Colonic mucosa (tissue), 4 donors: ENCODE measurements at regions not wholly inside any gene's neighbourhood (a gene's known extent, or its start where the extent isn't known, plus 50 kb on each side); places are given as distances from the start of the nearest gene placed in this dataset.

Source experiments
- DNase-seq: peaks from one replicate; pipeline ENCODE4 v3.0.0-alpha.2; 2020
- H3K27ac ChIP-seq: fragments of 200-600 bp; one replicate; pipeline ENCODE4 v1.8.0; 2021
- H3K27me3 ChIP-seq: fragments of 200-600 bp; one replicate; pipeline ENCODE4 v1.8.0; 2021
- H3K36me3 ChIP-seq: fragments of 200-600 bp; one replicate; pipeline ENCODE4 v1.8.0; 2021
- H3K4me1 ChIP-seq: fragments of 200-600 bp; one replicate; pipeline ENCODE4 v1.8.0; 2021; ENCODE audit warnings: mild to moderate bottlenecking
- H3K4me3 ChIP-seq: fragments of 200-600 bp; one replicate; pipeline ENCODE4 v1.8.0; 2021
- H3K9ac ChIP-seq, 2 donors: one replicate each; pipeline ENCODE4 v1.7.0; 2013; ENCODE audit warnings: control low read depth in 2 of 2, low read depth in 2 of 2, low read length in 2 of 2
- H3K9me3 ChIP-seq: fragments of 200-600 bp; one replicate; pipeline ENCODE4 v1.8.0; 2021
- intact Hi-C: fragments of 100-400 bp; cut with DNase I; formaldehyde crosslinking; loops from one replicate; pipeline ENCODE4 v1.14.1; 2022
- TF ChIP-seq, protein P1 (sequence below): fragments of 200-600 bp; IDR thresholded peaks from one replicate; pipeline ENCODE4 v1.8.0; 2022; ENCODE audit warnings: antibody characterized with exemption, mild to moderate bottlenecking
- donor health status: healthy.
- donor health status: DM: no; HTN: no; CAD: no.
- donor health status: DM: no; HTN: no; CAD: no.

GRCh38 chr15:81680829-81681228 lies 306.8 kb upstream of the TMC3 start:
- H3K27ac ChIP-seq = no peak overlapping the region
- no peak for DNase-seq
- H3K4me1 ChIP-seq = no peaks in the 10 kb centered on the region
- TF ChIP-seq, protein P1, sequence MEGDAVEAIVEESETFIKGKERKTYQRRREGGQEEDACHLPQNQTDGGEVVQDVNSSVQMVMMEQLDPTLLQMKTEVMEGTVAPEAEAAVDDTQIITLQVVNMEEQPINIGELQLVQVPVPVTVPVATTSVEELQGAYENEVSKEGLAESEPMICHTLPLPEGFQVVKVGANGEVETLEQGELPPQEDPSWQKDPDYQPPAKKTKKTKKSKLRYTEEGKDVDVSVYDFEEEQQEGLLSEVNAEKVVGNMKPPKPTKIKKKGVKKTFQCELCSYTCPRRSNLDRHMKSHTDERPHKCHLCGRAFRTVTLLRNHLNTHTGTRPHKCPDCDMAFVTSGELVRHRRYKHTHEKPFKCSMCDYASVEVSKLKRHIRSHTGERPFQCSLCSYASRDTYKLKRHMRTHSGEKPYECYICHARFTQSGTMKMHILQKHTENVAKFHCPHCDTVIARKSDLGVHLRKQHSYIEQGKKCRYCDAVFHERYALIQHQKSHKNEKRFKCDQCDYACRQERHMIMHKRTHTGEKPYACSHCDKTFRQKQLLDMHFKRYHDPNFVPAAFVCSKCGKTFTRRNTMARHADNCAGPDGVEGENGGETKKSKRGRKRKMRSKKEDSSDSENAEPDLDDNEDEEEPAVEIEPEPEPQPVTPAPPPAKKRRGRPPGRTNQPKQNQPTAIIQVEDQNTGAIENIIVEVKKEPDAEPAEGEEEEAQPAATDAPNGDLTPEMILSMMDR = no peak
- no peak overlapping the region for H3K9ac ChIP-seq
- intact Hi-C loops = no loop called here
- no peak overlapping the region for H3K4me3 ChIP-seq
- H3K36me3 ChIP-seq = no peaks in the 10 kb centered on the region
- no peaks in the 10 kb centered on the region for H3K9me3 ChIP-seq
- H3K27me3 ChIP-seq = no peaks in the 10 kb centered on the region

- H3K27me3 ChIP-seq = no peaks in the 10 kb centered on the region
- no peak overlapping the region for H3K9ac ChIP-seq
- no peaks in the 10 kb centered on the region for H3K36me3 ChIP-seq
- H3K4me1 ChIP-seq = no peaks in the 10 kb centered on the region
- TF ChIP-seq, protein P1 = no peak
- intact Hi-C loops = no loop called here
- no peak for DNase-seq
- no peak overlapping the region for H3K27ac ChIP-seq
- H3K9me3 ChIP-seq = no peaks in the 10 kb centered on the region
- no peak overlapping the region for H3K4me3 ChIP-seq
Measured at GRCh38 chr15:81666839-81667238, 292.8 kb upstream of the TMC3 start.

GRCh38 chr15:81660976-81661375 lies 287.0 kb upstream of the TMC3 start:
- TF ChIP-seq, protein P1 = no peak
- intact Hi-C loops = no loop called here
- H3K27me3 ChIP-seq = no peaks in the 10 kb centered on the region
- H3K36me3 ChIP-seq = no peaks in the 10 kb centered on the region
- no peaks in the 10 kb centered on the region for H3K4me1 ChIP-seq
- H3K9ac ChIP-seq = no peak overlapping the region
- H3K9me3 ChIP-seq = no peaks in the 10 kb centered on the region
- H3K27ac ChIP-seq = no peak overlapping the region
- no peak overlapping the region for H3K4me3 ChIP-seq
- no peak for DNase-seq

DNA sequence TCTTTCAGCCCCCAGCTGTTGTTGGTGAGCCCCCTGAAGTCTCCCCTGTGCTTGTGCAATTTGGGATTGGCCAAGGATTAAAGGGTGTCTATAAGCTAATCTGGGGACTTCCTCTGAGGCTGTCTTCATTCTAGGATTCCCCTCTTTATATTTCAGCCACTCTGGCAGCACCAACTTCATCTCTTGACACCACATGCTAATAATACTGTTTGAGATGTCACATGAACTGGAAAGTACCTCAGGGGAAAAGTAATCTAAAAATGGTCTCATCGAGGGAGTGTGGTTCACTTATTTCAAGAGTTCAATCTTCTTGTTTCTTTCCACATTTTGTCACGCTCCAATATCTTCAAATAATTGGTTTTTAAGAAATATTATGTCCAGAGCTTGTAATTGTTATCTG lies 279.2 kb upstream of the TMC3 start:
- no peak overlapping the region for H3K27ac ChIP-seq

GRCh38 chr15:81645470-81645869 lies 271.5 kb upstream of the TMC3 start:
- H3K9ac ChIP-seq = no peak overlapping the region
- H3K4me1 ChIP-seq = no peaks in the 10 kb centered on the region
- H3K36me3 ChIP-seq = no peaks in the 10 kb centered on the region
- no peak overlapping the region for H3K4me3 ChIP-seq
- no peak overlapping the region for H3K27ac ChIP-seq
- TF ChIP-seq, protein P1 = no peak
- no peaks in the 10 kb centered on the region for H3K27me3 ChIP-seq
- DNase-seq = no peak
- intact Hi-C loops = no loop called here
- no peaks in the 10 kb centered on the region for H3K9me3 ChIP-seq

More for the DNA sequence above, 279.2 kb upstream of the TMC3 start:
- DNase-seq = no peak
- H3K4me3 ChIP-seq = no peak overlapping the region
- H3K36me3 ChIP-seq = no peaks in the 10 kb centered on the region
- no peaks in the 10 kb centered on the region for H3K27me3 ChIP-seq
- H3K4me1 ChIP-seq = no peaks in the 10 kb centered on the region
- TF ChIP-seq, protein P1 = no peak
- H3K9ac ChIP-seq = no peak overlapping the region
- no peaks in the 10 kb centered on the region for H3K9me3 ChIP-seq
- intact Hi-C loops = no loop called here

DNA sequence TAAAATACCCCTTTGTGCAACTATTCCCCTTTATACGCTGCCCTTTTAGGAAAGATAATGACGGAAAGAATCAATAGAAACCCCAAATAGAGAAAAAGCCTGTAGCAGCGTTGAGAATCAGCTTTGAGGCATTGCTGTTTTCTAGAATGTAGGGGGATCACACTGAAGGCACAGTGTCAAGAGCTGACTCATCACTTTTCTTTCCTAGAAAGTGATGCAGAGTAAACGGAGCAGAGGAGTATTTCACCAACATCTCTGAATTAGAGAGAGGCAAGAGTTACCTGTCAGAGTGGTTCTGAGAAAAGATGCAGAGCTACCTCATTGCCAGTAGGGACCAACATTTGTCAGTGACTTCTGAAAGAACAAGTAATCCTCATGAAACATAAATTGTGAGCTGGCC lies 269.8 kb upstream of the TMC3 start:
- no peaks in the 10 kb centered on the region for H3K9me3 ChIP-seq
- no peak overlapping the region for H3K9ac ChIP-seq
- no peak for DNase-seq

More for the DNA sequence above, 269.8 kb upstream of the TMC3 start:
- Histone ChIP-seq H3K4me3 (no peak overlapping the region), H3K4me1 (no peaks in the 10 kb centered on the region), H3K27ac (no peak overlapping the region), H3K36me3 (no peaks in the 10 kb centered on the region), H3K27me3 (no peaks in the 10 kb centered on the region)
- TF ChIP-seq, protein P1 = no peak
- intact Hi-C loops = no loop called here
